ENCODE measurements at regions not wholly inside any gene's neighbourhood (a gene's known extent, or its start where the extent isn't known, plus 50 kb on each side); places are given as distances from the start of the nearest gene placed in this dataset.

GRCh38 chr7:131827421-131827820 is 271.0 kb upstream of the PODXL start:
- TF ChIP-seq CTCF (conservative IDR thresholded peaks at IDR 0.05) (no peak), EZH2 (IDR thresholded peaks at IDR 0.05; ENCODE audit: low read depth) (no peak)
